OCI-LY1 (cell line): ENCODE measurements at regions not wholly inside any gene's neighbourhood (a gene's known extent, or its start where the extent isn't known, plus 50 kb on each side); places are given as distances from the start of the nearest gene placed in this dataset.

Experiments
- H2AFZ ChIP-seq: fragments of 200-600 bp; sonication (generic), shearing (Covaris generic); 2 replicates; pipeline ENCODE4 v1.6.0; 2014; ENCODE audit warnings: antibody characterized with exemption, mild to moderate bottlenecking, low read length
- H3F3A ChIP-seq: fragments of 200-600 bp; sonication (generic), shearing (Covaris generic); 2 replicates; pipeline ENCODE4 v1.6.0; 2014; ENCODE audit warnings: mild to moderate bottlenecking, antibody characterized with exemption, low read length, moderate library complexity; ENCODE audit not compliant: insufficient read depth
- H3K27ac ChIP-seq: fragments of 200-600 bp; sonication (generic); 2 replicates; pipeline ENCODE4 v1.5.1; 2014; ENCODE audit warnings: low read length, mixed run types, mild to moderate bottlenecking, low read depth; ENCODE audit not compliant: poor library complexity, severe bottlenecking
- H3K27me3 ChIP-seq: fragments of 200-600 bp; sonication (generic); 2 replicates; pipeline ENCODE4 v1.6.0; 2014; ENCODE audit warnings: antibody characterized with exemption, mild to moderate bottlenecking, low read length, moderate library complexity; ENCODE audit not compliant: insufficient read depth
- H3K36me3 ChIP-seq: fragments of 200-600 bp; sonication (generic); 2 replicates; pipeline ENCODE4 v1.6.1; 2014; ENCODE audit warnings: mild to moderate bottlenecking, antibody characterized with exemption, low read length, moderate library complexity, mixed read lengths; ENCODE audit not compliant: insufficient read depth
- H3K4me1 ChIP-seq: fragments of 200-600 bp; sonication (generic); 2 replicates; pipeline ENCODE4 v1.5.1; 2014; ENCODE audit warnings: mild to moderate bottlenecking, low read length, moderate library complexity; ENCODE audit not compliant: insufficient read depth, severe bottlenecking
- H3K4me2 ChIP-seq: fragments of 200-600 bp; sonication (generic), shearing (Covaris generic); 2 replicates; pipeline ENCODE4 v1.6.1; 2014; ENCODE audit warnings: low read length
- H3K4me3 ChIP-seq: fragments of 200-600 bp; sonication (generic); 2 replicates; pipeline ENCODE4 v1.5.1; 2014; ENCODE audit warnings: low read length, low read depth, mild to moderate bottlenecking, mixed read lengths; ENCODE audit not compliant: poor library complexity, severe bottlenecking
- H3K79me2 ChIP-seq: fragments of 200-600 bp; shearing (Covaris generic); 2 replicates; pipeline ENCODE4 v1.6.1; 2016; ENCODE audit warnings: mixed run types, low read length, mixed read lengths; ENCODE audit not compliant: insufficient read depth
- H3K9ac ChIP-seq: fragments of 200-600 bp; sonication (generic), shearing (Covaris generic); 2 replicates; pipeline ENCODE4 v1.6.1; 2014; ENCODE audit warnings: mild to moderate bottlenecking, low read length, mixed read lengths
- H3K9me2 ChIP-seq: fragments of 200-600 bp; sonication (generic), shearing (Covaris generic); 2 replicates; pipeline ENCODE4 v1.6.1; 2014; ENCODE audit warnings: low read depth, mild to moderate bottlenecking, low read length, mixed read lengths
- H3K9me3 ChIP-seq: fragments of 200-600 bp; shearing (Covaris generic); 2 replicates; pipeline ENCODE4 v1.6.1; 2014; ENCODE audit warnings: low read length, mixed read lengths
- H4K20me1 ChIP-seq: fragments of 200-600 bp; sonication (generic), shearing (Covaris generic); 2 replicates; pipeline ENCODE4 v1.6.0; 2016; ENCODE audit warnings: mild to moderate bottlenecking, low read length; ENCODE audit not compliant: insufficient read depth
- EZH2 ChIP-seq: fragments of 200-600 bp; sonication (generic), shearing (Covaris generic); IDR thresholded peaks from 2 replicates; pipeline ENCODE4 v1.8.0; 2017; ENCODE audit warnings: borderline replicate concordance, mixed run types, mild to moderate bottlenecking, antibody characterized with exemption, low read length, moderate library complexity, mixed read lengths
- TF ChIP-seq, protein P1 (sequence below): fragments of 200-600 bp; sonication (generic), shearing (Covaris generic); IDR thresholded peaks from 2 replicates; pipeline ENCODE4 v1.5.1; 2017; ENCODE audit warnings: mild to moderate bottlenecking, antibody characterized with exemption, low read length, moderate library complexity, mixed read lengths

DNA sequence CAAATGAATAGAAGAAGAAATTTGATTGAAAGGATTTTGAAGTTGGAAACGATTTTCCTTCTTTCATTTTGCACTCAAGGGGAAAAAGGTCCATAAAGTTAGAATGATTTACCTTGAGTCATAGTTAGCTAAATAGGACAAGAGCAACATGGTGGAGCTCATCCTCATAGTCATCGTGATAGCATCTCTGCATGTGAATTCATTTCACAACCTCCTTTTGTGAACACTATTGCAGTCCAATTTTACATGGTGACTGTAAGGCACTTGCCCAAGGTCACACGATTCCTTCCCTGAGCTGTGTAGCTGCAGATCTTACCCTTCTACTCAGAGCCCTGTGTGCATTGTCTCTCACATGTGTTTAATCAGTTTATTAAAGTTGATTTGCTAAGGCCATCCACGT is 359.8 kb upstream of the C2CD4B start:
- Histone ChIP-seq H3K9me2 (no peaks in the 10 kb centered on the region), H4K20me1 (no peaks in the 10 kb centered on the region), H3K27me3 (no peaks in the 10 kb centered on the region), H3K36me3 (no peaks in the 10 kb centered on the region), H3K27ac (no peak overlapping the region), H3K4me1 (no peaks in the 10 kb centered on the region), H2AFZ (no peak overlapping the region), H3F3A (no peaks in the 10 kb centered on the region), H3K9me3 (no peaks in the 10 kb centered on the region), H3K9ac (no peak overlapping the region), H3K4me3 (no peak overlapping the region), H3K79me2 (no peaks in the 10 kb centered on the region), H3K4me2 (no peak overlapping the region)
- TF ChIP-seq, protein P1, sequence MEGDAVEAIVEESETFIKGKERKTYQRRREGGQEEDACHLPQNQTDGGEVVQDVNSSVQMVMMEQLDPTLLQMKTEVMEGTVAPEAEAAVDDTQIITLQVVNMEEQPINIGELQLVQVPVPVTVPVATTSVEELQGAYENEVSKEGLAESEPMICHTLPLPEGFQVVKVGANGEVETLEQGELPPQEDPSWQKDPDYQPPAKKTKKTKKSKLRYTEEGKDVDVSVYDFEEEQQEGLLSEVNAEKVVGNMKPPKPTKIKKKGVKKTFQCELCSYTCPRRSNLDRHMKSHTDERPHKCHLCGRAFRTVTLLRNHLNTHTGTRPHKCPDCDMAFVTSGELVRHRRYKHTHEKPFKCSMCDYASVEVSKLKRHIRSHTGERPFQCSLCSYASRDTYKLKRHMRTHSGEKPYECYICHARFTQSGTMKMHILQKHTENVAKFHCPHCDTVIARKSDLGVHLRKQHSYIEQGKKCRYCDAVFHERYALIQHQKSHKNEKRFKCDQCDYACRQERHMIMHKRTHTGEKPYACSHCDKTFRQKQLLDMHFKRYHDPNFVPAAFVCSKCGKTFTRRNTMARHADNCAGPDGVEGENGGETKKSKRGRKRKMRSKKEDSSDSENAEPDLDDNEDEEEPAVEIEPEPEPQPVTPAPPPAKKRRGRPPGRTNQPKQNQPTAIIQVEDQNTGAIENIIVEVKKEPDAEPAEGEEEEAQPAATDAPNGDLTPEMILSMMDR, result no peak
- no peak for TF ChIP-seq EZH2

DNA sequence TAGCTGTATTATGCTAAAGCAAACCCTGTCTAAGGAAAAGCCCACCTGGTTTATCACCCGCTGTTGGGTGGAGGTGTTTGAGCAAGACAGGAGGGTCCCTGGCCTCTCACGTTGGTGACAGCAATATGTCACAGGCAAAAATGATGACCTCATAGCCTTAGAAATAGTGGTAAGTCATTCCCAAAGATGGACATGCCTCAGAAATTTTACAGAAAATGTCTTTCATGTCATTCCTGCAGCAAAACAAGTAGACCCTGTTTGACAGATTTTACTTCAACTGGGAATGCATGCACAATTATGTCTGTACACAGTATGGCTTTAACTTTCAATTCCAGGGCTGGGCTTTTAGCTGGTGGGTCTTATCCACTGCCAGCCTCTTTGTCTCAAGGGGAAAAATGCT is 362.3 kb upstream of the C2CD4B start:
- H3K79me2 ChIP-seq, result no peaks in the 10 kb centered on the region
- H3K27ac ChIP-seq, result no peak overlapping the region
- H3K4me3 ChIP-seq, result no peak overlapping the region
- H4K20me1 ChIP-seq, result no peaks in the 10 kb centered on the region
- H3K4me2 ChIP-seq, result no peak overlapping the region
- H3K9ac ChIP-seq, result no peak overlapping the region
- no peaks in the 10 kb centered on the region for H3K9me3 ChIP-seq
- no peaks in the 10 kb centered on the region for H3K9me2 ChIP-seq
- no peaks in the 10 kb centered on the region for H3K36me3 ChIP-seq
- H2AFZ ChIP-seq, result no peak overlapping the region
- no peaks in the 10 kb centered on the region for H3F3A ChIP-seq
- no peaks in the 10 kb centered on the region for H3K4me1 ChIP-seq
- TF ChIP-seq, protein P1, result no peak
- TF ChIP-seq EZH2, result no peak
- no peaks in the 10 kb centered on the region for H3K27me3 ChIP-seq

DNA sequence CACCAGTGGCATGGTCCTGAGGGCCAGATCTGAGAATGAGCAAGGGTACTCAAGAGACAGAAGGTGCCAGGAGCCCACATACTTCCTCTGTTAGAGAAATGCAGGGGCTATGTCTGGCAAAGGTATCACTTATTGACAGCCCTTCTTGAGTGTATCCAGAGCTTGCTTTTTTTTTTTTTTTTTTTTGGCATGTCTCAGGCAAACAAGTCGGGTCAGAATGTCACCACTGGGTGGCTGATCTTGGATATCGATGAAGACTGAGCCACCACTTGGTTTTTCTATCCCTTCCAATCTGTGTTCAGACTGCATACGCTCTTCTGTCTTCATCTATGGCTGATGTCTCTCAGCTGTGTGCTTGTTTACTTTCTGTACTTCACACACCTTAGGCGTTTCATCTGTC is 363.4 kb upstream of the C2CD4B start:
- Histone ChIP-seq H3K9me2 (no peaks in the 10 kb centered on the region), H3K4me1 (no peaks in the 10 kb centered on the region), H3K36me3 (no peaks in the 10 kb centered on the region), H2AFZ (no peak overlapping the region), H3K79me2 (no peaks in the 10 kb centered on the region), H3K9ac (no peak overlapping the region), H3K27me3 (no peaks in the 10 kb centered on the region), H3K4me3 (no peak overlapping the region), H4K20me1 (no peaks in the 10 kb centered on the region), H3F3A (no peaks in the 10 kb centered on the region), H3K27ac (no peak overlapping the region), H3K9me3 (no peaks in the 10 kb centered on the region), H3K4me2 (no peak overlapping the region)
- TF ChIP-seq, protein P1, result no peak
- no peak for TF ChIP-seq EZH2
